ENCODE measurements at regions not wholly inside any gene's neighbourhood (a gene's known extent, or its start where the extent isn't known, plus 50 kb on each side); places are given as distances from the start of the nearest gene placed in this dataset.

- Histone ChIP-seq H3K36me3 (ENCODE audit: control insufficient read depth, insufficient read depth, low read length) (no peaks in the 10 kb centered on the region), H2BK15ac (ENCODE audit: low read depth, low read length) (no peak overlapping the region), H2BK20ac (ENCODE audit: low read depth, low read length) (no peak overlapping the region), H2AK5ac (ENCODE audit: low read depth, low read length) (no peak overlapping the region), H4K8ac (ENCODE audit: low read depth in 2 of 2, low read length in 2 of 2) (no peak overlapping the region), H4K91ac (ENCODE audit: insufficient read depth, low read depth, low read length) (no peak overlapping the region), H2AFZ (replicated peaks; ENCODE audit: low read length, poor library complexity) (no peak overlapping the region), H3K4me3 (ENCODE audit: insufficient read depth, low read depth, low read length) (no peak overlapping the region), H2AK9ac (replicated peaks; ENCODE audit: low read depth, low read length, poor library complexity) (no peak overlapping the region), H3K18ac (ENCODE audit: low read depth, low read length) (no peak overlapping the region), H3K4ac (ENCODE audit: low read depth, low read length) (no peak overlapping the region), H4K5ac (ENCODE audit: low read depth, low read length) (no peak overlapping the region), H3K9me3 (ENCODE audit: control insufficient read depth, insufficient read depth, low read length) (peaks cover 2% of the 10 kb centered on the region; the same call in 1 of the 2 replicates), H4K20me1 (ENCODE audit: insufficient read depth, low read length) (no peaks in the 10 kb centered on the region), H3K56ac (ENCODE audit: extremely low read depth, insufficient read depth, low read length) (no peak overlapping the region), H3K14ac (replicated peaks; ENCODE audit: low read depth, low read length) (no peak overlapping the region), H3K4me1 (ENCODE audit: control insufficient read depth, insufficient read depth, low read length) (no peaks in the 10 kb centered on the region), H2BK5ac (ENCODE audit: low read depth, low read length, poor library complexity, severe bottlenecking) (no peak overlapping the region), H3K27me3 (ENCODE audit: control insufficient read depth, insufficient read depth, low read length) (no peaks in the 10 kb centered on the region), H3K9me1 (ENCODE audit: insufficient read depth, low read length) (no peaks in the 10 kb centered on the region), H3K4me2 (ENCODE audit: low read depth, low read length) (no peak overlapping the region), H2BK120ac (ENCODE audit: low read depth, low read length) (no peak overlapping the region), H3K23ac (ENCODE audit: low read depth, low read length) (no peak overlapping the region), H3K27ac (ENCODE audit: insufficient read depth, low read length) (no peak overlapping the region), H3K9ac (ENCODE audit: low read depth, low read length) (no peak overlapping the region), H3K79me1 (ENCODE audit: low read depth in 1 of 2, low read length in 2 of 2) (no peaks in the 10 kb centered on the region)
- BruUV-seq (replicated peaks) = no TSS peak
- DNase-seq = no peak
- intact Hi-C loops (cut with micrococcal nuclease) (no loop called here), in situ Hi-C loops (cut with MboI; ENCODE audit: low sequenced_read_pairs) (no loop called here), dilution Hi-C loops (cut with HindIII; ENCODE audit: low sequenced_read_pairs, unreplicated experiment) (no loop called here)
- TF ChIP-seq ELK1 (IDR thresholded peaks at IDR 0.05; ENCODE audit: borderline replicate concordance, low read depth, low read length) = no peak
- no peak for TF ChIP-seq CTCF (conservative IDR thresholded peaks at IDR 0.05; ENCODE audit: low read depth, low read length)
- TF ChIP-seq USF2 (IDR thresholded peaks at IDR 0.05; ENCODE audit: low read depth, low read length) = no peak
- no peak for TF ChIP-seq MAFK (IDR thresholded peaks at IDR 0.05; ENCODE audit: low read depth, low read length)
- no peak for TF ChIP-seq NFE2L2 (IDR thresholded peaks at IDR 0.05; ENCODE audit: low read depth, low read length)
- TF ChIP-seq CHD1 (IDR thresholded peaks at IDR 0.05; ENCODE audit: low read depth, low read length) = no peak
- no peak for TF ChIP-seq FOS (IDR thresholded peaks at IDR 0.05; ENCODE audit: low read depth, low read length)
- TF ChIP-seq POLR2A (IDR thresholded peaks at IDR 0.05; ENCODE audit: low read depth, low read length) = no peak
- no peak for TF ChIP-seq RCOR1 (IDR thresholded peaks at IDR 0.05; ENCODE audit: insufficient replicate concordance, low read length)
- ChIA-PET POLR2A (ENCODE audit: unreplicated experiment) (no interaction called here), CTCF (no interaction called here)
- WGBS, 2 experiments (ENCODE audit: extremely low coverage in 2 of 2, insufficient read length in 1 of 2) = no CpG with 5 or more reads among the region's 2 CpGs
- no peak for ATAC-seq (ENCODE audit: low read depth)
Measured at GRCh38 chr13:90830782-90831181, 516.7 kb upstream of the MIR17HG start.

Data from IMR-90 (cell line).